NCI-H2227 treated with DMSO at 0.1 percent for 48 hours (cell line): ENCODE measurements at regions not wholly inside any gene's neighbourhood (a gene's known extent, or its start where the extent isn't known, plus 50 kb on each side); places are given as distances from the start of the nearest gene placed in this dataset.
"Not testable (repeated sequence)": the region's sequence is repeated elsewhere in the genome, so short reads cannot be mapped to it uniquely, and the experiment has no call there.

Experiments
- DNase-seq: peaks from one replicate; lab custom pipeline; 2025; lab: John Stamatoyannopoulos, UW

GRCh38 chr6:121548131-121548530 lies 112.7 kb downstream of the GJA1 start:
- DNase-seq: no peak

- no peak for DNase-seq
Measured at GRCh38 chr6:121549736-121550135, 114.3 kb downstream of the GJA1 start.

- DNase-seq: no peak
Measured at GRCh38 chr6:121550491-121551010, 115.1 kb downstream of the GJA1 start.

- DNase-seq: no peak
Measured at GRCh38 chr6:121555201-121555600, 119.8 kb downstream of the GJA1 start.

GRCh38 chr6:121556149-121556548 lies 120.7 kb downstream of the GJA1 start:
- DNase-seq: not testable (repeated sequence)

- no peak for DNase-seq
Measured at GRCh38 chr6:121557146-121557940, 121.9 kb downstream of the GJA1 start.

GRCh38 chr6:121559611-121560269 lies 124.3 kb downstream of the GJA1 start:
- no peak for DNase-seq

GRCh38 chr6:121560476-121560875 lies 125.0 kb downstream of the GJA1 start:
- no peak for DNase-seq

- DNase-seq: no peak
Measured at GRCh38 chr6:121563286-121563685, 127.8 kb downstream of the GJA1 start.

- not testable (repeated sequence) for DNase-seq
Measured at GRCh38 chr6:121564529-121564928, 129.1 kb downstream of the GJA1 start.

- DNase-seq: no peak
Measured at GRCh38 chr6:121571455-121571854, 136.0 kb downstream of the GJA1 start.

- DNase-seq: no peak
Measured at GRCh38 chr6:121573481-121573880, 138.0 kb downstream of the GJA1 start.

- DNase-seq: no peak
Measured at GRCh38 chr6:121578216-121578615, 142.8 kb downstream of the GJA1 start.

GRCh38 chr6:121579478-121579877 lies 144.0 kb downstream of the GJA1 start:
- no peak for DNase-seq

GRCh38 chr6:121581327-121581726 lies 145.9 kb downstream of the GJA1 start:
- no peak for DNase-seq

GRCh38 chr6:121582262-121582661 lies 146.8 kb downstream of the GJA1 start:
- no peak for DNase-seq

- DNase-seq: peak; percentile 42
Measured at GRCh38 chr6:121584586-121585369, 149.3 kb downstream of the GJA1 start.

GRCh38 chr6:121590438-121590837 lies 155.0 kb downstream of the GJA1 start:
- DNase-seq: no peak

GRCh38 chr6:121590916-121591315 lies 155.5 kb downstream of the GJA1 start:
- no peak for DNase-seq

GRCh38 chr6:121592261-121592935 lies 157.0 kb downstream of the GJA1 start:
- no peak for DNase-seq

GRCh38 chr6:121593011-121593641 lies 157.7 kb downstream of the GJA1 start:
- DNase-seq: peak; percentile 77
